LNCaP clone FGC (cell line): ENCODE measurements at regions not wholly inside any gene's neighbourhood (a gene's known extent, or its start where the extent isn't known, plus 50 kb on each side); places are given as distances from the start of the nearest gene placed in this dataset.
A peak's percentile ranks its signal among the peaks of the same experiment; 100 is the strongest.
"Not testable (repeated sequence)": the region's sequence is repeated elsewhere in the genome, so short reads cannot be mapped to it uniquely, and the experiment has no call there.

Source experiments
- DNase-seq: peaks from one replicate; pipeline ENCODE4 v3.0.0-alpha.2; 2011; ENCODE audit warnings: low read depth
- H3K4me3 ChIP-seq: 2 replicates; pipeline ENCODE4 v1.5.1; 2011; ENCODE audit warnings: mild to moderate bottlenecking, low read depth, low read length, control low read depth
- CTCF ChIP-seq: IDR thresholded peaks from 2 replicates; pipeline ENCODE4 v1.5.1; 2012; ENCODE audit warnings: mild to moderate bottlenecking; ENCODE audit not compliant: control insufficient read depth, insufficient read depth; ENCODE audit errors: extremely low read depth

- DNase-seq, result no peak
- no peak overlapping the region for H3K4me3 ChIP-seq
- no peak for TF ChIP-seq CTCF
These were observed 142.6 kb upstream of the PROK2 start for GRCh38 chr3:71927505-71928066.

GRCh38 chr3:71926616-71927015 lies 141.7 kb upstream of the PROK2 start:
- H3K4me3 ChIP-seq, result no peak overlapping the region
- DNase-seq, result no peak
- no peak for TF ChIP-seq CTCF

GRCh38 chr3:71926262-71926600 lies 141.3 kb upstream of the PROK2 start:
- DNase-seq, result peak; percentile 62
- peak; percentile 91 for TF ChIP-seq CTCF
- H3K4me3 ChIP-seq, result no peak overlapping the region

GRCh38 chr3:71925511-71926261 lies 140.7 kb upstream of the PROK2 start:
- not testable (repeated sequence) for DNase-seq, H3K4me3 ChIP-seq

GRCh38 chr3:71924721-71925120 lies 139.8 kb upstream of the PROK2 start:
- H3K4me3 ChIP-seq, result no peak overlapping the region
- no peak for DNase-seq
- no peak for TF ChIP-seq CTCF

GRCh38 chr3:71921036-71921435 lies 136.1 kb upstream of the PROK2 start:
- TF ChIP-seq CTCF, result no peak
- no peak overlapping the region for H3K4me3 ChIP-seq
- no peak for DNase-seq

GRCh38 chr3:71919572-71919971 lies 134.6 kb upstream of the PROK2 start:
- TF ChIP-seq CTCF, result no peak
- H3K4me3 ChIP-seq, result no peak overlapping the region
- peak; percentile 2 for DNase-seq
